Skin of body (tissue), 1 donor: ENCODE measurements at regions not wholly inside any gene's neighbourhood (a gene's known extent, or its start where the extent isn't known, plus 50 kb on each side); places are given as distances from the start of the nearest gene placed in this dataset.
A peak's percentile ranks its signal among the peaks of the same experiment; 100 is the strongest.

ENCODE experiments used
- DNase-seq: peaks from one replicate; lab custom pipeline; 2025; lab: John Stamatoyannopoulos, UW

GRCh38 chr16:89027281-89027680, 50.3 kb upstream of the CBFA2T3 start:
- no peak for DNase-seq

GRCh38 chr16:89031715-89032659, 55.0 kb upstream of the CBFA2T3 start:
- no peak for DNase-seq

GRCh38 chr16:89033304-89033703, 56.3 kb upstream of the CBFA2T3 start:
- no peak for DNase-seq

- DNase-seq, result no peak
Observed at GRCh38 chr16:89033796-89034572, 57.0 kb upstream of the CBFA2T3 start.

- DNase-seq, result no peak
Observed at GRCh38 chr16:89034573-89034961, 57.6 kb upstream of the CBFA2T3 start.

GRCh38 chr16:89034971-89035668, 58.1 kb upstream of the CBFA2T3 start:
- peak; percentile 43 for DNase-seq

- no peak for DNase-seq
Observed at GRCh38 chr16:89035669-89036570, 57.7 kb upstream of the ACSF3 start.

- DNase-seq, result no peak
Observed at GRCh38 chr16:89036776-89037175, 56.9 kb upstream of the ACSF3 start.

- no peak for DNase-seq
Observed at GRCh38 chr16:89037261-89038152, 56.1 kb upstream of the ACSF3 start.

- no peak for DNase-seq
Observed at GRCh38 chr16:89038221-89038721, 55.4 kb upstream of the ACSF3 start.

GRCh38 chr16:89038811-89039735, 54.6 kb upstream of the ACSF3 start:
- no peak for DNase-seq

- no peak for DNase-seq
Observed at GRCh38 chr16:89039756-89040155, 53.9 kb upstream of the ACSF3 start.

- no peak for DNase-seq
Observed at GRCh38 chr16:89040391-89040790, 53.3 kb upstream of the ACSF3 start.

GRCh38 chr16:89040861-89041570, 52.6 kb upstream of the ACSF3 start:
- no peak for DNase-seq

- no peak for DNase-seq
Observed at GRCh38 chr16:89041571-89042481, 51.8 kb upstream of the ACSF3 start.

- DNase-seq, result no peak
Observed at GRCh38 chr16:89042711-89043551, 50.7 kb upstream of the ACSF3 start.
